ENCODE measurements at regions not wholly inside any gene's neighbourhood (a gene's known extent, or its start where the extent isn't known, plus 50 kb on each side); places are given as distances from the start of the nearest gene placed in this dataset.

DNA sequence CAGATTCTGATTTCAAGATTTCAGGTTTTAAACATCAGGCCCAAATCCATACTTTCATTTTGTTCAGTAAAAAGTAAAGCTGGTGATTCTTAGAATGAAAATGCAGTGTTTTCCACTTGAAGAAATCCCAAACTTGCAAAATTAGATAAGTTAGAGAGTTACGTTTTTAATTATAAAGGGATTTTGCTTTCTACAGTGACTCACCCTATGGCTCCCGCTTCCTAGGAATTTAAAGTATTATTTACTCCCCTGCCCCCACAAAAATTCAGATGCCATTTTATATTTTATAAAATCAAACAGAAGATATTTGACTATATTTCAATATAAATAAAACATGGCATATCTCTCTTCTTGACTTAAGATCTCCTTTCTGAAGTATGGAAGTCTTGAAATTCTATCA, 402.9 kb downstream of the ZSWIM6 start:
- H3K4me3 ChIP-seq (ENCODE audit: low read length): no peak overlapping the region
- TF ChIP-seq, protein P1, sequence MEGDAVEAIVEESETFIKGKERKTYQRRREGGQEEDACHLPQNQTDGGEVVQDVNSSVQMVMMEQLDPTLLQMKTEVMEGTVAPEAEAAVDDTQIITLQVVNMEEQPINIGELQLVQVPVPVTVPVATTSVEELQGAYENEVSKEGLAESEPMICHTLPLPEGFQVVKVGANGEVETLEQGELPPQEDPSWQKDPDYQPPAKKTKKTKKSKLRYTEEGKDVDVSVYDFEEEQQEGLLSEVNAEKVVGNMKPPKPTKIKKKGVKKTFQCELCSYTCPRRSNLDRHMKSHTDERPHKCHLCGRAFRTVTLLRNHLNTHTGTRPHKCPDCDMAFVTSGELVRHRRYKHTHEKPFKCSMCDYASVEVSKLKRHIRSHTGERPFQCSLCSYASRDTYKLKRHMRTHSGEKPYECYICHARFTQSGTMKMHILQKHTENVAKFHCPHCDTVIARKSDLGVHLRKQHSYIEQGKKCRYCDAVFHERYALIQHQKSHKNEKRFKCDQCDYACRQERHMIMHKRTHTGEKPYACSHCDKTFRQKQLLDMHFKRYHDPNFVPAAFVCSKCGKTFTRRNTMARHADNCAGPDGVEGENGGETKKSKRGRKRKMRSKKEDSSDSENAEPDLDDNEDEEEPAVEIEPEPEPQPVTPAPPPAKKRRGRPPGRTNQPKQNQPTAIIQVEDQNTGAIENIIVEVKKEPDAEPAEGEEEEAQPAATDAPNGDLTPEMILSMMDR (conservative IDR thresholded peaks at IDR 0.05; ENCODE audit: low read depth, low read length): no peak
- DNase-seq (ENCODE audit: low read depth): no peak

DNA sequence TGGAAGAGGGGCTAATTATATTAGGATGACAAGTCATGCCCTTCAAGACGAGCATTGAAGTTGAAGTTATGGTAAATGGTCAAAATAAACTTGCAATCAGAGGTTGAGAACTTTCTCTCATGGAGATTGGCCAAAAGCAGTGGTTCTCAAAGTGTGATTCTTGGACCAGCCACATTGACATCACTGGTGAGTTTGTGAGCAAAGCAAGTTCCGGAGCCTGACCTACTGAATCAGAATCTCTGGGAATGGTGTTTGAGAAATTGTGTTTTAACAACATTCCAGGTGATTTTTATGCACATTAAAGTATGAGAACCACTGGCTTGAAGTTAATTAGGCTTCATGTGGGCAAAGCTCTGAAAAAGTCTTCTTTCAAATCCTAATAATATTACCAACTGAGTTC, 403.5 kb downstream of the ZSWIM6 start:
- TF ChIP-seq, protein P1 (conservative IDR thresholded peaks at IDR 0.05; ENCODE audit: low read depth, low read length): no peak
- no peak for DNase-seq (ENCODE audit: low read depth)
- H3K4me3 ChIP-seq (ENCODE audit: low read length): no peak overlapping the region

DNA sequence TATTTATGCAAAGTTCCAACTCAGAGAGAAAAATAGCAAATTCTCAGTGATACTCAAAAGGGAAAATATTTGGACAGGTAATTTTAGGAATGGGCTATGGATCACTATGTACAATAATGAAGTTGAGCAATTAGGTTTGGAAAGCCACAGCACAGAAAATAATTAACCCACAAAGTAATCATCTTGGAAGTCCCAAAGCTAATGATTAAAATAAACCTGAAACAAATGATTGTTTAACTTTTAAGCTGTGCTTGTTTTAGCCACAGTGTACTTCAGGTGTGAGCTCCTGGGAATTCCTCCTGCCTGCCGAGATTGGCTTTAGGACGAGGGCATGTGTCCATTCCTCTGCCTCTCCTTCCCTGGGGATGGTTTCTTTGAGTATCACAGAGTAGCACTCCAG, 403.9 kb downstream of the ZSWIM6 start:
- TF ChIP-seq, protein P1 (conservative IDR thresholded peaks at IDR 0.05; ENCODE audit: low read depth, low read length): no peak
- H3K4me3 ChIP-seq (ENCODE audit: low read length): no peak overlapping the region
- no peak for DNase-seq (ENCODE audit: low read depth)

DNA sequence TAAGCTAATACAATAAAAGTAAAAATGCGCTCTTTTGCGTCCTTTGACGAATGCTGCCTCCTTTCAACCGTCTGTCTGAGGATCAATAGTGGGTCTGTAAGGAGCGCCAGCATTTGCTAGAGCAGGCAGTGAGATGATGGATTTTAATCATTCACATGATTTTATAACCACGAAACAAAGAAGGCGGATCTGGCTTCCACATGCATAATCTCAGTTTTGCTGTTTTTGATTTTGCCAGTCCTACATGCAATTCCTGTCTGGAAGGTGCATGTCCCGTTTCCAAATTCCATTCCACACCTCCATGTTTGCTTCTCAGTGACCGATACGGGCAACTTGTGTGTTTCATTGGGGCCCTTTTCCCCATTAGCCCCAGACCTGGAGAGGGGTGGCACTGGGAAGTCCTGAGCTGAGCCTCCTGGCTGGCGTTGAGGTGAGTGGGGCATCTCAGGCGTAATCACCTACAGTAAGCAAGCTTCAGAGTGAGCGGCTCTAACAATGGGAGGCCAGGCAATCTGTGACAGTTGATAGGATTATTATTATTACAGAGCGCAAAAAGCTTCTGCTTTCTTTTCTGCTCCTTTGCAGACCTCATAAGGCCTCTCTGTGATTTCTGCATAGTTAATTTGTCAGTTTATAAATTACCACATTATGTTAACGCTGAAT, 405.4 kb downstream of the ZSWIM6 start:
- no peak overlapping the region for H3K4me3 ChIP-seq (ENCODE audit: low read length)
- TF ChIP-seq, protein P1 (conservative IDR thresholded peaks at IDR 0.05; ENCODE audit: low read depth, low read length): no peak
- DNase-seq (ENCODE audit: low read depth): no peak

DNA sequence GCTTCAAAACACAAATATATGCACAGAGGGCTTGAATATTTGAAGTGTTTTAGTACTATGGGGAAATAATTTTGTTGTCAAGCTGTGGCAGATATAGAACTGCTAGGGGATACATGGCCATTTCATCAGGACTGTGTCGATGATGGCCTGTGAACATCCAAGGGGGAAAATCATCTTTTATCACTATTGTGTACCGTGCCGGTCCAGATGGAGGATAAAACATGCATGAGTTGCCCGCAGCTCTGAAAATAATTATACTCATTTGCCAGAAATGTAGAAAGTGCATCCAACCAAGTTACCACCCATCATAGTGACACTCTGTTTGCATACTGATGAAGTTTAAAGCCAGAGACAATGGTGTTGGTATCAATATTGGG, 405.9 kb downstream of the ZSWIM6 start:
- no peak for DNase-seq (ENCODE audit: low read depth)
- TF ChIP-seq, protein P1 (conservative IDR thresholded peaks at IDR 0.05; ENCODE audit: low read depth, low read length): no peak
- H3K4me3 ChIP-seq (ENCODE audit: low read length): no peak overlapping the region

DNA sequence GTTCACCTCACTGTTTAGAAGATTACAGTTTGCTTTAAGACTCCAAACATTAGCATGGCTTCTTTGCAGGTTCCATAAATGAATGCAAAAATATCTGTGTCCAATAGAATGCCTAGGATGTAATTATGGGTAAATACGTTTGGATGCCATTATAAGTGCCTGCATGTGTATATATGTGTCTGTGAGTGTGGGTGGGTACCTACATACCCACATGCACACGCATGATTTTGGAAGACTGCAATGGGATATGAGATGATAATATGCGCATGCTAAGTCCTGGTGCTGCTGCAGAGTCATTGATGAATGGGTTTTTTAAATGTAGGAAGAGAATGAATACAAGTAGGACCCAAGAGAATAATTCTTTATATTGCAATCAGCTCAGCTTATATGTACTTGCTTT, 406.4 kb downstream of the ZSWIM6 start:
- TF ChIP-seq, protein P1 (conservative IDR thresholded peaks at IDR 0.05; ENCODE audit: low read depth, low read length): no peak
- no peak for DNase-seq (ENCODE audit: low read depth)
- H3K4me3 ChIP-seq (ENCODE audit: low read length): no peak overlapping the region

All from retinal pigment epithelial cell (primary cell).